AG10803 (cell line): ENCODE measurements at regions not wholly inside any gene's neighbourhood (a gene's known extent, or its start where the extent isn't known, plus 50 kb on each side); places are given as distances from the start of the nearest gene placed in this dataset.

ENCODE experiments used
- DNase-seq: peaks from one replicate; pipeline ENCODE4 v3.0.0; 2010; ENCODE audit warnings: low read depth
- H3K4me3 ChIP-seq: 2 replicates; pipeline ENCODE4 v1.5.1; 2011; ENCODE audit warnings: mild to moderate bottlenecking, low read length, control low read depth
- CTCF ChIP-seq: conservative IDR thresholded peaks from 2 replicates; pipeline ENCODE4 v1.5.1; 2011; ENCODE audit warnings: mild to moderate bottlenecking, low read length, control low read depth, inconsistent platforms

DNA sequence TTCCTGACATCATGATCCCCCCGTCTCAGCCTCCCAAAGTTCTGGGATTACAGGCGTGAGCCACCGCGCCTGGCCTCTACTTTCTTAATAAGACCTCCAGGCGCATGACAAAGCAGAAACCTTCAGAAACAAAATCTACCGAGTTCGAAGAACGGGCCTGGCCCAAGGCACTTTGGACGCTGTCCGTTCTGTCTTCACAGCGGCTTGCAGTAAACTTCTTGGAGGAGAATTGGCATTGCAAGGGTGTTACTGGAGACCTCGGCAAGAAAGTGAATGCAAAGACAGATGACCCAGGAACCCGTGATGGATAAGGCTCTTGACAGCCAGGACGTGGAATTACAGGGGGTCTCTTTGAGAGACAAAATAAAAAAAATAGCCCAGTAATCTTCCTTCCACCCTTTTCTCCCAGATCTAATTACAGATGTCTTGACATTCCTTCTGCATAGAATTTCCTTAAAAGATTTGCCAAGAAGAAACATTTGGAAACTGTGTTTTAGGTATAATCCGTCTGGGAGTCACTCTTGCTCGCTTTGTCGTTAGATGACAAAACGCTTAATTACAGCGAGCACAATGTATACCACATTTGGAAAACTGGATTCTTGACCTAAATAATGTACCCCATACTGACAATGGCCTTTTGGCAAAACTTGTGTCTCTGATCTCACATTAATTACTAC is 83.2 kb upstream of the TBX3 start:
- TF ChIP-seq CTCF, result no peak
- DNase-seq, result no peak
- no peak overlapping the region for H3K4me3 ChIP-seq

DNA sequence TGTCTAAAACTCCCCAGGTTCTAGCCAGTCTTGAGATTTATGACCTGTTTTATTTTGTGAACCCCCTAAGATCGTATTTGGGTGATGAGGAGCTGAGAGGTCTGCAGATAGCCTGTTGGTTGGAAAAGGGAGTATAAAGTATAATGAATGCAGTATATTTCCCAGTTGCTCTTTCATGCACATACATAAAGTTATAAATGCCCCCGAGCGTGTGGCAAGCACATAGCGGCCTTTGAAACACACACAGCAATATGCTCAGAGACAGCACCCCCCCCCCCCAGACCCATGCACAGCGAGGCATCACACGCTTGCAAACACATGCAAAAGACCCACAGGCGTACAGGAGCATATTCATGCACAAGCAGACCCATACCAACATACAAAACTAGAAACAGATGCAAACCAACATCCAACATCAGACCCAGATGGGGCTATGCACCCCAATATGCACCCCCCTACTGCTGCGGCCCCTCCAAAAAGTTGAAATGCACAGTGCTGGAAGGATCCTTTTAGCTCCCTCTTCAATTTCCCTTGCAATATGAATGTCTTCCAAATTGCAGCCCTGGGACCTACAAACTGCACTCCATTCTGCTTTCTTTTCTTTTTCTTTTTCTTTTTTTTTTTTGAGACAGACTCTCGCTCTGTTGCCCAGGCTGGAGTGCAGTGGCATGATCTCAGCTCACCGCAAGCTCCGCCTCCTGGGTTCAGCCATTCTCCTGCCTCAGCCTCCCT is 82.2 kb upstream of the TBX3 start:
- no peak for TF ChIP-seq CTCF
- no peak for DNase-seq
- no peak overlapping the region for H3K4me3 ChIP-seq

DNA sequence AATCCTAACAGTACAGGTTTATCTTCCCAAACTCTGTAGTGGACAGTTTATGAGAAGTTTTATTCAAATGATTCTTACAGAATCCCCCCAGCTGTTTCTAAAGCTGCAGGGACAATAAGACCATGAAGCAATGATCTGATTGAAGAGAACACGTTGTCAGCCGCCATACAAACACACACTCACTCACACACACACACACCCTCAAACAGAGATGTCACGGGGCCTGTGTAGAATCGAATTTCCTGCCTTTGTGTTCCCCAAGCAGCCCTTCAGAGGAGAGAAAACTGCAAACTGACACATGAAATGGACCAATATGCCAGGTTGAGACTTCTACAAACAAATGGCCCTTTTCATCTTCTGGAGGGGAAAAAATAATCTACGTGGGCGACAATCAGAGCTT is 80.5 kb upstream of the TBX3 start:
- H3K4me3 ChIP-seq, result no peak overlapping the region
- no peak for DNase-seq
- no peak for TF ChIP-seq CTCF

GRCh38 chr12:114762490-114763110 is 78.6 kb upstream of the TBX3 start:
- DNase-seq, result peak; percentile 76
- no peak for TF ChIP-seq CTCF
- no peak overlapping the region for H3K4me3 ChIP-seq

DNA sequence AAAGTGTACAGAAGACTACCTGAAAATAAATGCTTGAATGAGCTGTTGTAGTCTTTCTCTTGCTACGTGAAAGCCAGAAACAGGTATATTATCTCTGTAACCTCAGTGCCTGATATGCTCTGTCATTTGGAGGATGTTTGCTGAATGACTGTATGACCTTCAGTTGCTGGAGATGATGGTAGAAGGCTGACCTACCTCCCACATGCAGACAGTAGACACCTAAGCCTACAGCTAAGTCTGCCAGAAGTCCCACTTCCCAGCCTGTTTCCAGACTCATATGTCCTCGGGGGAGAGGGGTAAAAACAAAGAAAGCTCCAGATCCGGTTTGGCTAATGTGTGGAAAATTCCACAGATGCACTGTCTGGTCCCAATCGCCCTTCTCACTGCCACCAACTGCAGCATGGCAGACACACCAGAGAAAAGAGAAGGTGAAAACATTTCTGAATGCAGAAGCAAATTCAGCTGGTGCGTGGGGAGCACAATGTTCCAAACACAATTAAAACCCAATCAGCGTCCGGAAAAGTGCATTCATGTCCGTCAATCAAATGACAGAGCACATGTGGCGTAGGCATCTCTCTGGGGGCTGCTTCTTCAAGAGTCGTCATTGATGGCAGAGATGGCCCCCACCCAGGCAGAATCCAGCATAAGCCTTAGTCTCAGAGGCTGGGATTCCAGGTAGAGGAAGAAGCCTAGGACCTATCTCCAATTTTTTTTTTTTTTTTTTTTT is 76.3 kb upstream of the TBX3 start:
- DNase-seq, result no peak
- H3K4me3 ChIP-seq, result no peak overlapping the region
- TF ChIP-seq CTCF, result no peak

- TF ChIP-seq CTCF, result no peak
- no peak for DNase-seq
- no peak overlapping the region for H3K4me3 ChIP-seq
Observed at GRCh38 chr12:114759635-114760034, 75.7 kb upstream of the TBX3 start.
